PC-9 (cell line): ENCODE measurements at regions not wholly inside any gene's neighbourhood (a gene's known extent, or its start where the extent isn't known, plus 50 kb on each side); places are given as distances from the start of the nearest gene placed in this dataset.

Source experiments
- BruUV-seq: library from RNA; stranded (reverse); fragments of 400-500 nt; replicated peaks from 2 replicates; lab custom pipeline; 2021; lab: Mats Ljungman, UMichigan
- CTCF ChIA-PET: fragments of 300-600 bp; sonication (Branson Sonifier 250); formaldehyde crosslinking; loops from one replicate; lab custom pipeline; 2022; ENCODE audit warnings: antibody characterized with exemption; lab: Charles Lee
- POLR2A ChIA-PET: fragments of 300-600 bp; sonication (Branson Sonifier 250); formaldehyde crosslinking; loops from one replicate; lab custom pipeline; 2022; ENCODE audit warnings: antibody characterized with exemption; ENCODE audit not compliant: unreplicated experiment; lab: Charles Lee
- DNase-seq, 2 experiments: peaks; one replicate each; pipeline versions ENCODE4 v3.0.0 to v3.0.0-alpha.2; 2015 to 2022; ENCODE audit warnings: mixed read lengths in 1 of 2
- H2AFZ ChIP-seq: fragments of 200-600 bp; sonication (generic); 2 replicates; pipeline ENCODE4 v1.8.1; 2017; ENCODE audit warnings: antibody characterized with exemption
- H3F3A ChIP-seq: fragments of 200-600 bp; sonication (generic); 2 replicates; pipeline ENCODE4 v1.8.1; 2017; ENCODE audit warnings: antibody characterized with exemption, mild to moderate bottlenecking, low read depth; ENCODE audit not compliant: insufficient read depth
- H3K27ac ChIP-seq: fragments of 200-600 bp; sonication (generic); 2 replicates; pipeline ENCODE4 v1.6.1; 2016; ENCODE audit warnings: mixed run types
- H3K27me3 ChIP-seq: fragments of 200-600 bp; sonication (generic); 2 replicates; pipeline ENCODE4 v1.6.1; 2016; ENCODE audit warnings: low read depth, mixed run types; ENCODE audit not compliant: insufficient read depth
- H3K36me3 ChIP-seq: fragments of 200-600 bp; sonication (generic); 2 replicates; pipeline ENCODE4 v1.6.1; 2016; ENCODE audit warnings: low read depth, mixed run types
- H3K4me1 ChIP-seq: fragments of 200-600 bp; sonication (generic); replicated peaks from 2 replicates; pipeline ENCODE4 v1.6.1; 2016; ENCODE audit warnings: mixed run types; ENCODE audit not compliant: insufficient read depth
- H3K4me2 ChIP-seq: fragments of 200-600 bp; sonication (generic); 2 replicates; pipeline ENCODE4 v1.6.1; 2017; ENCODE audit warnings: mixed run types
- H3K4me3 ChIP-seq: fragments of 200-600 bp; sonication (generic); 2 replicates; pipeline ENCODE4 v1.6.1; 2016; ENCODE audit warnings: mixed run types
- H3K79me2 ChIP-seq: fragments of 200-600 bp; sonication (generic); 2 replicates; pipeline ENCODE4 v1.6.1; 2017; ENCODE audit warnings: low read depth, mixed run types
- H3K9me2 ChIP-seq: fragments of 200-600 bp; sonication (generic); 2 replicates; pipeline ENCODE4 v1.8.1; 2017; ENCODE audit warnings: mild to moderate bottlenecking; ENCODE audit not compliant: insufficient read depth
- H3K9me3 ChIP-seq: fragments of 200-600 bp; sonication (generic); 2 replicates; pipeline ENCODE4 v1.8.1; 2016; ENCODE audit warnings: low read depth; ENCODE audit not compliant: insufficient read depth
- H4K20me1 ChIP-seq: fragments of 200-600 bp; sonication (generic); 2 replicates; pipeline ENCODE4 v1.8.1; 2017; ENCODE audit not compliant: insufficient read depth
- CTCF ChIP-seq: fragments of 200-600 bp; sonication (generic); conservative IDR thresholded peaks from 2 replicates; pipeline ENCODE4 v1.6.1; 2017; ENCODE audit warnings: mixed run types, antibody characterized with exemption, mild to moderate bottlenecking, moderate library complexity
- EZH2 ChIP-seq: fragments of 200-600 bp; sonication (generic); IDR thresholded peaks from 2 replicates; pipeline ENCODE4 v1.8.0; 2017; ENCODE audit warnings: antibody characterized with exemption, low read depth
- intact Hi-C: fragments of 100-400 bp; cut with micrococcal nuclease; formaldehyde crosslinking; loops from one replicate; pipeline ENCODE4 v1.10.0; 2022; ENCODE audit not compliant: unreplicated experiment

GRCh38 chr5:58143181-58143580 lies 316.7 kb downstream of the PLK2 start:
- Histone ChIP-seq H2AFZ (no peak overlapping the region), H4K20me1 (no peaks in the 10 kb centered on the region), H3K27ac (no peak overlapping the region), H3K4me3 (no peak overlapping the region), H3K27me3 (no peaks in the 10 kb centered on the region), H3K79me2 (no peaks in the 10 kb centered on the region), H3F3A (no peaks in the 10 kb centered on the region), H3K9me3 (peaks cover 10% of the 10 kb centered on the region; the same call in 1 of the 2 replicates), H3K4me1 (no peaks in the 10 kb centered on the region), H3K9me2 (no peaks in the 10 kb centered on the region), H3K4me2 (no peak overlapping the region), H3K36me3 (no peaks in the 10 kb centered on the region)
- BruUV-seq = no TSS peak
- TF ChIP-seq EZH2 (no peak), CTCF (no peak)
- no peak for DNase-seq
- CTCF ChIA-PET = no interaction called here
- intact Hi-C loops = no loop called here
- POLR2A ChIA-PET = interaction anchor here (0.6 kb wide), 1 partner anchor 31 kb away, joined by 3 read pairs; no protein-coding TSS in a partner anchor

GRCh38 chr5:58138791-58139190 lies 321.1 kb downstream of the PLK2 start:
- POLR2A ChIA-PET = no interaction called here
- Histone ChIP-seq H4K20me1 (no peaks in the 10 kb centered on the region), H3K79me2 (no peaks in the 10 kb centered on the region), H3K9me3 (0 out of 2 replicates have a peak, but pooled peaks cover 9% of the 10 kb centered on the region), H2AFZ (no peak overlapping the region), H3K4me1 (0 out of 2 replicates have a peak, but pooled peaks cover 3% of the 10 kb centered on the region), H3K36me3 (no peaks in the 10 kb centered on the region), H3K27me3 (no peaks in the 10 kb centered on the region), H3K27ac (no peak overlapping the region), H3K4me2 (no peak overlapping the region), H3K4me3 (no peak overlapping the region), H3F3A (no peaks in the 10 kb centered on the region), H3K9me2 (no peaks in the 10 kb centered on the region)
- CTCF ChIA-PET = no interaction called here
- intact Hi-C loops = no loop called here
- TF ChIP-seq CTCF (no peak), EZH2 (no peak)
- BruUV-seq = no TSS peak
- no peak for DNase-seq

GRCh38 chr5:58136406-58136805 lies 323.5 kb downstream of the PLK2 start:
- Histone ChIP-seq H3K36me3 (no peaks in the 10 kb centered on the region), H3K4me1 (0 out of 2 replicates have a peak, but pooled peaks cover 6% of the 10 kb centered on the region), H3K27me3 (no peaks in the 10 kb centered on the region), H3K79me2 (no peaks in the 10 kb centered on the region), H2AFZ (no peak overlapping the region), H3K9me3 (0 out of 2 replicates have a peak, but pooled peaks cover 9% of the 10 kb centered on the region), H3K27ac (no peak overlapping the region), H3K4me2 (no peak overlapping the region), H3K9me2 (no peaks in the 10 kb centered on the region), H4K20me1 (no peaks in the 10 kb centered on the region), H3F3A (no peaks in the 10 kb centered on the region), H3K4me3 (no peak overlapping the region)
- BruUV-seq = no TSS peak
- CTCF ChIA-PET = no interaction called here
- intact Hi-C loops = no loop called here
- POLR2A ChIA-PET = no interaction called here
- TF ChIP-seq EZH2 = no peak
- TF ChIP-seq CTCF = no peak
- DNase-seq = no peak
